ENCODE measurements at regions not wholly inside any gene's neighbourhood (a gene's known extent, or its start where the extent isn't known, plus 50 kb on each side); places are given as distances from the start of the nearest gene placed in this dataset.

DNA sequence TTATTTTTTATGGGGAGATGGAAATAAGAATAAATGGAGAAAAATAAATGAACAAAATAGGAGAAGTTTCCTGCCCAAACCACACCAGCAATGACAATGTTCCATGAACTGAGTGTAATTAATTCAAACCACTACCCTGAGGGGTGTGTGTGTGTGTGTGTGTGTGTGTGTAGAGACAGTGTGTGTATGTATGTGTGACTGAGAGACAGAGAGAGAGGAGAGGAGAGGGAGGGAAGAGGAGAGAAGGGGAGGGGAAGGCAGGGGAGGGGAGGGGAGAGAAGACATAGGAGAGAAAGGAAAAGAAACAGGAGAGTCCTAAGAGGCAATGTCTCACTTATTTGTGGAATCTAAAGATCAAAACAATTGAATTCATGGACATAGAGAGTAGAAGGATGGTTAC, 65.0 kb upstream of the POU2AF1 start:
- no peak for TF ChIP-seq CTCF (IDR thresholded peaks at IDR 0.05; ENCODE audit: unreplicated experiment)
- H3K4me3 Mint-ChIP-seq = no peak overlapping the region
- H3K36me3 Mint-ChIP-seq = no peaks in the 10 kb centered on the region
- H3K27me3 Mint-ChIP-seq (ENCODE audit: low read depth) = peaks cover 29% of the 10 kb centered on the region
- H3K9me3 Mint-ChIP-seq = no peaks in the 10 kb centered on the region
- no peak overlapping the region for H3K27ac Mint-ChIP-seq
- H3K4me1 Mint-ChIP-seq = peaks cover 8% of the 10 kb centered on the region
- no peak for DNase-seq (ENCODE audit: low spot score in 2 of 2, unreplicated experiment in 2 of 2)

- DNase-seq (ENCODE audit: low spot score in 2 of 2, unreplicated experiment in 2 of 2) = no peak
- H3K4me3 Mint-ChIP-seq = no peak overlapping the region
- H3K9me3 Mint-ChIP-seq = no peaks in the 10 kb centered on the region
- no peak overlapping the region for H3K27ac Mint-ChIP-seq
- no peak for TF ChIP-seq CTCF (IDR thresholded peaks at IDR 0.05; ENCODE audit: unreplicated experiment)
- no peaks in the 10 kb centered on the region for H3K36me3 Mint-ChIP-seq
- H3K4me1 Mint-ChIP-seq = peaks cover 8% of the 10 kb centered on the region
- peaks cover 26% of the 10 kb centered on the region for H3K27me3 Mint-ChIP-seq (ENCODE audit: low read depth)
These were observed 64.6 kb upstream of the POU2AF1 start for GRCh38 chr11:111443640-111444039.

- no peaks in the 10 kb centered on the region for H3K36me3 Mint-ChIP-seq
- DNase-seq (ENCODE audit: low spot score in 2 of 2, unreplicated experiment in 2 of 2) = no peak
- no peaks in the 10 kb centered on the region for H3K9me3 Mint-ChIP-seq
- no peak overlapping the region for H3K4me3 Mint-ChIP-seq
- TF ChIP-seq CTCF (IDR thresholded peaks at IDR 0.05; ENCODE audit: unreplicated experiment) = no peak
- H3K27ac Mint-ChIP-seq = no peak overlapping the region
- H3K4me1 Mint-ChIP-seq = peaks cover 8% of the 10 kb centered on the region
- peaks cover 27% of the 10 kb centered on the region for H3K27me3 Mint-ChIP-seq (ENCODE audit: low read depth)
These were observed 64.0 kb upstream of the POU2AF1 start for GRCh38 chr11:111443032-111443431.

- H3K27me3 Mint-ChIP-seq (ENCODE audit: low read depth) = peaks cover 30% of the 10 kb centered on the region
- H3K9me3 Mint-ChIP-seq = no peaks in the 10 kb centered on the region
- H3K36me3 Mint-ChIP-seq = no peaks in the 10 kb centered on the region
- no peak for TF ChIP-seq CTCF (IDR thresholded peaks at IDR 0.05; ENCODE audit: unreplicated experiment)
- no peak overlapping the region for H3K4me3 Mint-ChIP-seq
- no peak overlapping the region for H3K27ac Mint-ChIP-seq
- H3K4me1 Mint-ChIP-seq = peaks cover 15% of the 10 kb centered on the region
- DNase-seq (ENCODE audit: low spot score in 2 of 2, unreplicated experiment in 2 of 2) = no peak
These were observed 62.4 kb upstream of the POU2AF1 start for GRCh38 chr11:111441443-111441842.

- peaks cover 17% of the 10 kb centered on the region for H3K4me1 Mint-ChIP-seq
- no peaks in the 10 kb centered on the region for H3K36me3 Mint-ChIP-seq
- no peak overlapping the region for H3K4me3 Mint-ChIP-seq
- no peak for DNase-seq (ENCODE audit: low spot score in 2 of 2, unreplicated experiment in 2 of 2)
- H3K9me3 Mint-ChIP-seq = no peaks in the 10 kb centered on the region
- H3K27me3 Mint-ChIP-seq (ENCODE audit: low read depth) = peaks cover 27% of the 10 kb centered on the region
- H3K27ac Mint-ChIP-seq = no peak overlapping the region
- no peak for TF ChIP-seq CTCF (IDR thresholded peaks at IDR 0.05; ENCODE audit: unreplicated experiment)
These were observed 61.5 kb upstream of the POU2AF1 start for GRCh38 chr11:111440416-111441205.

Measured in mesothelial cell of epicardium (in vitro differentiated cells).